Stimulated activated effector memory CD8-positive, alpha-beta T cell treated with anti-CD3 and anti-CD28 coated beads, Interleukin-12 subunit alpha, Interleukin-12 subunit beta, amount 100 ng/mL, for 72 hours (primary cell): ENCODE measurements at regions not wholly inside any gene's neighbourhood (a gene's known extent, or its start where the extent isn't known, plus 50 kb on each side); places are given as distances from the start of the nearest gene placed in this dataset.
A peak's percentile ranks its signal among the peaks of the same experiment; 100 is the strongest.

Experiments
- ATAC-seq: fragments of 150-1000 bp; cut with Tn5 transposase; 2 replicates; pipeline ENCODE4 v1.10.0; 2021
- DNase-seq, 2 donors: peaks; one replicate each; pipeline ENCODE4 v3.0.0; 2021 to 2022; ENCODE audit warnings: low spot score in 2 of 2
- H3K27ac Mint-ChIP-seq: one replicate; pipeline ENCODE4 v1.8.0; 2022; ENCODE audit warnings: mild to moderate bottlenecking, mixed read lengths
- H3K36me3 Mint-ChIP-seq: one replicate; pipeline ENCODE4 v1.8.0; 2022; ENCODE audit warnings: mild to moderate bottlenecking, mixed read lengths
- H3K4me1 Mint-ChIP-seq: one replicate; pipeline ENCODE4 v1.8.0; 2022; ENCODE audit warnings: mixed read lengths
- H3K4me3 Mint-ChIP-seq: one replicate; pipeline ENCODE4 v1.8.0; 2022; ENCODE audit warnings: mild to moderate bottlenecking, mixed read lengths
- H3K9me3 Mint-ChIP-seq: one replicate; pipeline ENCODE4 v1.8.0; 2022; ENCODE audit warnings: mixed read lengths

DNA sequence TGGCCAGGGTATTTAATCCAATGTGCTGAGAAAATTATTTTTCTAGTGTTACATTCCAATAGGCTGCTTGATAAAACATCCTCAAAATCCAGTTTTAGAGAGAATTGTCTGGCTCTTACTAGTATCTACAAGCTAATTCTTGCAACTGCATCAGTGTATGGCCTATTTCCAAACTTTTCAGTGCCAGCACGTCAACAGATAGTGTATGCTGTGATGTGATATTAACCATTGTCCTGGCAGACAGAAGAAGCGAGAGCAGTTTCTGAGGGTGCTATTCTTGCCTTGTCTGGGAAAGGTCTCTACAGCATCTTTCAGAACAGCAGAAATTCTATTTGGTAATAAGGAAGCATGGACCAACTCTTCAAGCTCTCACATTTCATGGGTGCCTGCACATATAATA lies 174.2 kb upstream of the CDH12 start:
- Mint-ChIP-seq H3K27ac (no peak overlapping the region), H3K4me3 (no peak overlapping the region), H3K36me3 (no peaks in the 10 kb centered on the region), H3K4me1 (no peaks in the 10 kb centered on the region), H3K9me3 (peaks cover 7% of the 10 kb centered on the region)
- no peak for ATAC-seq
- no peak for DNase-seq

DNA sequence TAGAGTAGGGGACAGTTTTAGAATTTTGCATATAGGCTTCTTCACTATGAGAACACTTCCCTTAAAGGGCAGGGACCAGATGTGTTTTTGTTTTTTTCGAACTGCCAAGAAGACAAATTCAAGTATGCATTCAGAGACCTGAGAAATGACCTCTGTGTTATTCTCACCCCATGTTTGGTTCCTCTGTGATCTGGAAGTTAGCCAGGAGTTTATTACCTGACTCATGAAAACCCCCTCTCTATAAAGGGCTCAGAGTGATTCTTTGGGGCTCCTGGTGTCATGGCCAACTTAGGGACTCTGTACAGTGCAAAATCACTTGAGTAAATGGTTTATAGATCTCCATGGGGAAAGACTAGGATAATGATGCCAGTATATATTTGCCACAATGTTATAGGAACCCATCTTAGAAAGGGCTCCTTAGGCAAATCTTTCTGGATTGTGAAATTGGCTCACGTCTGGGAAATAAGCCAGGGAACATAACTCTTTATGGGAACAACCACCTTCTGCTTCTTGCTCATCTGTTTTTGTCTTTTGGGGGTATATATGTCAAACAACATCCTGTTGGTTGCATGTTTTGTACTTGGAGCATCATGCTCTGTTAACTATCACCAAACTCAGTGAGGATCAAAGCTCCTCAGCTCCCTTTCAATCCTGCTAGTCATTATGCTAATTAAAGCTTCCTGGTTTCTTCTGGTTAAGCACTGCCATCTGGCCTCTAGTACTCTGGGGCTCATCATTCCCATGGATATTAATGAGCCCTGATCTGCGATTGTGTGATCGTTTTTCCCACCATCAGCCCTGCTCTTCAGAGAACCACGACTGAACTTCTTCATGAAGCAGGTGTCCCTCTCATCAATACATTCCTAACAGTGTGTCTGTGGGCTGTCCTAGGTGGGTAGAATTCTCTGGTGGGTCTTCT lies 173.4 kb upstream of the CDH12 start:
- H3K9me3 Mint-ChIP-seq = peaks cover 7% of the 10 kb centered on the region
- H3K4me3 Mint-ChIP-seq = no peak overlapping the region
- no peaks in the 10 kb centered on the region for H3K4me1 Mint-ChIP-seq
- DNase-seq (no peak), ATAC-seq (no peak)
- H3K36me3 Mint-ChIP-seq = no peaks in the 10 kb centered on the region
- no peak overlapping the region for H3K27ac Mint-ChIP-seq

- no peak overlapping the region for H3K4me3 Mint-ChIP-seq
- H3K4me1 Mint-ChIP-seq = no peaks in the 10 kb centered on the region
- ATAC-seq (no peak), DNase-seq (no peak)
- H3K36me3 Mint-ChIP-seq = no peaks in the 10 kb centered on the region
- no peak overlapping the region for H3K27ac Mint-ChIP-seq
- peaks cover 10% of the 10 kb centered on the region for H3K9me3 Mint-ChIP-seq
Observed at GRCh38 chr5:23025629-23026233, 172.6 kb upstream of the CDH12 start.

DNA sequence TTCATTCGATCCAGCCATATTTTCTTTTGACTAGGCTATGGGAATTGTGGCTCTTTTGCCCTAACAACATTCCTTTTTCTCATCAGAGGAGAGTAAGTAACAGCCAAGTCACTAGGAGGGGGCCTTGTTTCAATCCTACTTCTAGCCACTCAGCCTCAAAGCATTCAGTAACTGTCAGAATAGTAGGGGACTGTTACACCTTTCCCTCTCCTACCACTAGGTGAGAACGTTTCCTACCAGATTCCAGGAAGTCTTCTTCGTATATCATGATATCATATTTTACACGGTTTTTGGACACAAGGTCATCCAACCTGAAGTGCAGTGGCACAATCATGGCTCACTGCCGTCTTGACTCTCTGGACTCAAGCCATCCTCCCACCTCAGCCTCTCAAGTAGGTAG lies 171.3 kb upstream of the CDH12 start:
- H3K9me3 Mint-ChIP-seq = peaks cover 11% of the 10 kb centered on the region
- DNase-seq (no peak), ATAC-seq (no peak)
- H3K4me3 Mint-ChIP-seq = no peak overlapping the region
- H3K4me1 Mint-ChIP-seq = no peaks in the 10 kb centered on the region
- no peak overlapping the region for H3K27ac Mint-ChIP-seq
- H3K36me3 Mint-ChIP-seq = no peaks in the 10 kb centered on the region

DNA sequence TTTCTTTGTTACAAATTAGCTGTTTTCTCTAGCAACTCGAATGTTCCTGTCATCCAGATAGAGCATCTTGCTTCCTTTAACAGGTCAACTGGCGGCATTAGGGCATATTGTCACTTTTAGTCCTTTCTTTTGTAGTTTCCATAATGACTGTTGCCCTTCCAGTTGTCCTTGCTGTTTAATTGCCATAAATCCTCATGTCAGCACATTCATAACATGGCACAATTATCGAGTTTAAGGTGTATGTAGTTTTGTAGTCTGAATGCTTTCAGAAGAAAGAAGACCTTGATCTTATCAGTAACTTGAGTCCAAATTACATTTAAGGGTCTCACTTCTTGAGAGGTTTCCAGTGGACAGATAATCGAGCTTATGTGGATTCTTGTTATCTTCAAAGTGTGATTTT lies 161.7 kb upstream of the CDH12 start:
- ATAC-seq = no peak
- no peak overlapping the region for H3K27ac Mint-ChIP-seq
- peaks cover 8% of the 10 kb centered on the region for H3K9me3 Mint-ChIP-seq
- H3K36me3 Mint-ChIP-seq = no peaks in the 10 kb centered on the region
- DNase-seq = no peak
- no peaks in the 10 kb centered on the region for H3K4me1 Mint-ChIP-seq
- H3K4me3 Mint-ChIP-seq = no peak overlapping the region

GRCh38 chr5:23014266-23014665 lies 161.1 kb upstream of the CDH12 start:
- Mint-ChIP-seq H3K27ac (no peak overlapping the region), H3K4me1 (no peaks in the 10 kb centered on the region), H3K4me3 (no peak overlapping the region), H3K36me3 (no peaks in the 10 kb centered on the region), H3K9me3 (peaks cover 8% of the 10 kb centered on the region)
- DNase-seq (no peak), ATAC-seq (no peak)

GRCh38 chr5:23013395-23013998 lies 160.4 kb upstream of the CDH12 start:
- Mint-ChIP-seq H3K27ac (no peak overlapping the region), H3K4me3 (peak overlapping the region; percentile 11), H3K4me1 (no peaks in the 10 kb centered on the region), H3K36me3 (no peaks in the 10 kb centered on the region), H3K9me3 (peaks cover 4% of the 10 kb centered on the region)
- ATAC-seq = no peak
- no peak for DNase-seq

DNA sequence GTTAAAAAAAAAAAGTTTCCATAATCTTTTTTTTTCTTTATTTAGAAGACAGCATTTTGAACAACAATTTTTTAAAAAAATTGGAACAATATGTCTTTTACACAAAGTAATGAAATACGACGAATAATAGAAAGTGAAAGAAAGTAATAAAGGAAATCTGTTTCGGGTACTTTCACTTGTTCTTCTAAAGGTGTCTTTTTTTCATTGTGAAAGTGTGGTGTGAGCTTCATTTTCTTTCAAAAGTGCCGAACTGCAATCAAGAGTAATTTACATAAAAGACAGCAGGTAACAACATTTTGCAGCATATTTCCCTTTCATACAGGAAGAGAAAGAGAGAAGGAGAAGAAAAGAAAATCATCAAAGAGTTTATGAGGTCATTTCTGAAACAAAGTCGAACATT lies 159.7 kb upstream of the CDH12 start:
- Mint-ChIP-seq H3K4me1 (no peaks in the 10 kb centered on the region), H3K36me3 (no peaks in the 10 kb centered on the region), H3K9me3 (peaks cover 4% of the 10 kb centered on the region), H3K27ac (no peak overlapping the region), H3K4me3 (no peak overlapping the region)
- ATAC-seq (no peak), DNase-seq (no peak)

GRCh38 chr5:23007762-23008161 lies 154.6 kb upstream of the CDH12 start:
- Mint-ChIP-seq H3K36me3 (no peaks in the 10 kb centered on the region), H3K27ac (no peak overlapping the region), H3K4me3 (no peak overlapping the region), H3K9me3 (peaks cover 12% of the 10 kb centered on the region), H3K4me1 (no peaks in the 10 kb centered on the region)
- ATAC-seq = no peak
- DNase-seq = no peak

DNA sequence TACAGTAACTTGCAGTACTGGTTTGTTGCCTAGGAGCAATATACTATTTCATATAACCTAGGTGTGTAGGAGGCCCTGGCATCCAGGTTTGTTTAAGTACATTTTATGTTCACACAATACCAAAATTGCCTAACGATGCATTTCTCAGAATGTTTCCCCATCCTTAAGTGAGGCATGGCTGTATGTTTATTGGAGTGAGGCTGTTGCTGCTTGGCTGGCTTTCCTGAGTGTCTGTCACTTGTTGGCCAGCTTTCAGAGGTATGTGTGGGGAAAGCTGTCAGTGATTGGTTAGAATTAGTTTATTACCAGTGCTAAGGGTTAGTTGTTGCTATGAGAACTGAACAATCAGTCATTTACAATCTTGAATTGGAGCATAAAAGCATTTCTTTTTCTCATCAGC lies 154.1 kb upstream of the CDH12 start:
- H3K4me1 Mint-ChIP-seq = no peaks in the 10 kb centered on the region
- no peak for ATAC-seq
- no peak for DNase-seq
- no peak overlapping the region for H3K27ac Mint-ChIP-seq
- H3K36me3 Mint-ChIP-seq = no peaks in the 10 kb centered on the region
- peaks cover 9% of the 10 kb centered on the region for H3K9me3 Mint-ChIP-seq
- no peak overlapping the region for H3K4me3 Mint-ChIP-seq

DNA sequence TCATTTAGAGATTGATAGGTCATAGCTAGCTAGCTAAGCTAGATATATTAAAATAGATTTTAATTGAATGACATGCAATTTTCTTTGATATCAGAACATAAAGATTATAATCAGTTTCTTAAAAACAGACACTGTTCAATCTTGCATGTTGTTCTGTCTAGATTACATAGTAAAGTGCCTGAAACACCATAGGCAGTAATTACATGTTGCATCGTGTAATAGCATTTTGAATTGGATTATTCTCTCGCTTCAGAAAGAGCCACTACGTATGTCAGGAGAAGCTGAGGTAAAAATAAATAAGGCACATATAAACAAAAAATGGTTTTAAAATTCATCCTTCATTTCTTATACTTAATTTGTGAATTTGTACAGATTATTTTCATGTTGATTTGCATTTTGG lies 148.0 kb upstream of the CDH12 start:
- DNase-seq = no peak
- Mint-ChIP-seq H3K9me3 (peaks cover 12% of the 10 kb centered on the region), H3K4me1 (no peaks in the 10 kb centered on the region), H3K27ac (no peak overlapping the region), H3K36me3 (no peaks in the 10 kb centered on the region), H3K4me3 (no peak overlapping the region)
- ATAC-seq = no peak

DNA sequence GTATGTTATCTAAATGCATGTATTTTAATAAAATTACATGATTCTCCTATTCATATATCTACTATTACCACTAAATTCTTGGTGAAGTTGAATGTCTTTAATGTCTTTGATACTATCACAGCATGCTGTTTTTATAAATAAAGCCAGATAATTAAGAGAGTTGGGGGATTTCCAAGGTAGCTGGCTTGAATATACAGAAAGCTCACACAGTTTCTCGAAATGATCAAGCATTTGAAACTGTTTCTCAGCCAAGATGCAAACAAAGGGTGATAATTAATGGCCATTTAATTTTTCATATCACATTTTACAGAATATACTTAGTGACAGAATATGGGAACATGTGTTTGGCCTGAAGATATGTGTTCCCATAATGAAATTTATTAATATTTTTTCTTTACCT lies 145.6 kb upstream of the CDH12 start:
- peaks cover 18% of the 10 kb centered on the region for H3K9me3 Mint-ChIP-seq
- H3K4me3 Mint-ChIP-seq = no peak overlapping the region
- H3K36me3 Mint-ChIP-seq = no peaks in the 10 kb centered on the region
- no peak for ATAC-seq
- no peak overlapping the region for H3K27ac Mint-ChIP-seq
- H3K4me1 Mint-ChIP-seq = no peaks in the 10 kb centered on the region
- no peak for DNase-seq

GRCh38 chr5:22998362-22998761 lies 145.2 kb upstream of the CDH12 start:
- DNase-seq (no peak), ATAC-seq (no peak)
- Mint-ChIP-seq H3K9me3 (peaks cover 17% of the 10 kb centered on the region), H3K36me3 (no peaks in the 10 kb centered on the region), H3K4me3 (no peak overlapping the region), H3K27ac (no peak overlapping the region), H3K4me1 (no peaks in the 10 kb centered on the region)

GRCh38 chr5:22988937-22989336 lies 135.8 kb upstream of the CDH12 start:
- Mint-ChIP-seq H3K9me3 (peaks cover 21% of the 10 kb centered on the region), H3K4me1 (no peaks in the 10 kb centered on the region), H3K36me3 (no peaks in the 10 kb centered on the region), H3K4me3 (no peak overlapping the region), H3K27ac (no peak overlapping the region)
- ATAC-seq (no peak), DNase-seq (no peak)

DNA sequence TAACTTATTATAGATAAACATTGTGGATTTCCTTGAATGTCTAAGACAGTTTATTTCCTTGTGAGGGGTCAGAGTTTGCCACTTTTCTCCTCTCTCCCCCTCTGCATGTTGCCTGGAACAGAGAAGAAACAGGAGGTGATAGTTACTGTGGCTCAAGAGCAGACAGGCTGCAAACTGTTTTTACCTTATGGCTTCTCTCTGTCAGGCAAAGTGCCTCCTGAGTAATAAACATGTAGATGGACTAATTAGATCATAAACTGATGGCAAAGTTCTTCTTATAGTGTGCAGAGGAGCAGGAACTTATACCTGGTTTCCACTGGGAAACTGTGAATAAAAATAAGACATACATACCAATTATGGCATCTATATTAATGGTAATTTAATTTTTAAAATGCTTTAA lies 133.1 kb upstream of the CDH12 start:
- no peak for ATAC-seq
- no peaks in the 10 kb centered on the region for H3K4me1 Mint-ChIP-seq

GRCh38 chr5:22985446-22985845 lies 132.3 kb upstream of the CDH12 start:
- peaks cover 14% of the 10 kb centered on the region for H3K9me3 Mint-ChIP-seq
- ATAC-seq (no peak), DNase-seq (no peak)
- no peaks in the 10 kb centered on the region for H3K4me1 Mint-ChIP-seq
- H3K36me3 Mint-ChIP-seq = no peaks in the 10 kb centered on the region
- H3K4me3 Mint-ChIP-seq = no peak overlapping the region
- no peak overlapping the region for H3K27ac Mint-ChIP-seq

More for the DNA sequence above, 133.1 kb upstream of the CDH12 start:
- Mint-ChIP-seq H3K9me3 (peaks cover 12% of the 10 kb centered on the region), H3K27ac (no peak overlapping the region), H3K36me3 (no peaks in the 10 kb centered on the region), H3K4me3 (no peak overlapping the region)
- no peak for DNase-seq
